ENCODE measurements at regions not wholly inside any gene's neighbourhood (a gene's known extent, or its start where the extent isn't known, plus 50 kb on each side); places are given as distances from the start of the nearest gene placed in this dataset.
"Not testable (repeated sequence)": the region's sequence is repeated elsewhere in the genome, so short reads cannot be mapped to it uniquely, and the experiment has no call there.

DNA sequence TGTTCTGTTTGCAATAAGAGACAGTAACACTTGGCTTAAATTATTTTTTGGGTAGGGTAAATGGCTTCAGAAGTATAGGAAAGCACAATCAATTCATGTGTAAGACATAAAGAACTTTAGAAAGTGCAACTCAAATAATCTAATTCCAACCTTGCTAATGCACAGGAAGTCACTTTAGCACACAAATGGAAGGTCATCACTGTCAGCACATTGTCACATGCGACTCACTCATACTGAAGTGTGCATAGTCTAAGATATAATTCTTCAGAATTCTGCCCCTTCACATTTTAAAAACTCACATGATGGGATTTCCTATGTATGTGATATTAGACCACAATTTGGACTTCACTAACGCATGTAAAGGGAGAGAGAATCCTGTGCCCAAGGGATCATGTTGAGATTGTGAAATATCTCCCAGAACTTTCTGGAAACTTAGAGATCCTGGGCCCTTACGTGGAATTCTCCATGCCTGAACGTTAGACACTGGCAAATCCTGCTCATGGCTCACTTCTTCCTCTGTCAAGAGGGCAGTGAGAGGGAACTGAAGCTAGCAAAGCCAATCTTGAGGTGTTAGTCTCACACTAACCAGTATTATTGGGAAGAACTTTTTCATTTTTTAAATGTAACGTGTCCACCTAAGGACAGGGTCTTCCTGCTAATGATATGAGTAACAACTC lies 403.2 kb upstream of the PTGER4 start:
- no peak for DNase-seq

DNA sequence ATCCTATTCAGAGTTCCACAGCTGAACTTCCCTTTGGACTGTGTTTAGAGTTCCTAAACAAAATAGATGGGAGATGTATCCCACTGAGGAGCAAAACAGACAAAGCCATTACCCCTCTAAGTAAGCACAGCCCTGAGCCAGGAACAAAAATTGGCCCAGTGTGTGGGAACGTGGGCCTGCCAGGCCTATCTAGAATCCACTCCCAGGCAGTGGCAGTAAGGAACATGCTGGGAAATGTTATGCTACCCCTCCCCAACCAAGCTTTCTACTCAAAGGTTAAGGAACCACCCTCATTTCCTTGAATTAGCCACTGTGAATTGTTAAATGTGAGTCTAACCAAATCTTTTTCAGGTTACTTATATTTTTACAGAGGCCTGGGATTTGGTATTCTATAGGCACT lies 405.1 kb upstream of the PTGER4 start:
- DNase-seq: no peak

DNA sequence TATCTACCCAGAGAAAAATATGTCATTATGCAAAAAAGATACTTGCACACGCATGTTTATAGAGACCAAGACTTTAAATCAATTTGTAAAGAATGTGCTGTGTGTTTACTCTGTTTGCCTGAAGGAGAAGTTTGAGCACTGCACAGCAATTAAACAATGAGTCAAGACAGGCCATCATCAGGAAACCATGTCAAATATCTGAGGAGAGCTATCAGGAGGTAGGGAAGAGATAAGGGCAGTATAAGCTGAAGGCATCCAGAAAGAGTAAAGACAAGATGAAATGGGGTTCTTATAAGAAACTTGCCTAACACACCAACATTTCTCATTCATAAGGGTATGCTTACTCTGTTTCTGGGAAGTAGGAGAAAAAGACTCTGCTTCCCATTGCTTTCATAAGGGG lies 405.8 kb upstream of the PTGER4 start:
- DNase-seq: no peak

DNA sequence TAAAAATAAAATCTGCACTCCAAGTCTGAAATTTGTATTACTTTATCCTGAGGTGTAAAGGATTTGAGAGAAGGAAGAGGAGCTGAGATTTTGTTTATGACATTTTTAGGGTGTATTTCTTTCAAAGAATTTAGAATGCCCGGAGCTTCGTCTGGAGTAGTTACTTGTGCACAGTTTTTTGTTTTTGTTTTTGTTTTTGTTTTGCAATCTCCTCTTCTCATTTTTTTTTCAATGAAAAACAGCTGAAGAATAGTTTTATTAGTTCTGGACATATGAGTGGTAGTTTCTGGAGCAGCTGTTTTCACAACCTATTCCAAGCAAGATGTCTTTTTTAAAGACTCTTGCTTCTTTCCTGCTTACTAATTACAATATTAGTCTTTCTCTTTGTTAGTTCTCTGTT lies 408.2 kb upstream of the PTGER4 start:
- DNase-seq: no peak

DNA sequence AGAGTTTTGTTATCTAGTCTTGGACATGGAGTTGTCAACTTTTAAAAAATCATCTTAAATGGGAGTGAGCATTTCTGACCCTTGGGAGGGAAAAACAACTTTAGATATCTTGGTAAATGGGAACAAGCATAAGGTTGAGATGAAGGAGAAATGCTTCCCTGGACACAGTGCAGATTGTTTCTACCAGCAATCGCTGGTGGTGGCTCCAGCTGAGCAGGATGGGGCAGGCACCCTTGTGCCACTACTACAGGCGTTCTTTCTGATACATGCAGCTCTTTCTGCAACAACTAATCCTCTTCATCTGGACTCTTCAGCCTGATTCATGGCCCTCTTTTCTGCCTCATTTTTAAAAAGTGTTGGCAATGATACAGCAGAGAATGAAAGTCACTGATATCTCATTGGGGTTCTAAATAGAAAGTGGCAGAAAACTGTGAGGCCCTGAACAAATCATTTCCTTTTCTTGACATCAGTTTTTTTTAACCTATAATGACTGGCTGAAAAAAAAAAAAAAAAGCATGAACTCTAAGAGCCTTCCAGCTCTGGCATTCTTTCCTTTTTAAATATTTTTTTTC lies 409.4 kb upstream of the PTGER4 start:
- no peak for DNase-seq

DNA sequence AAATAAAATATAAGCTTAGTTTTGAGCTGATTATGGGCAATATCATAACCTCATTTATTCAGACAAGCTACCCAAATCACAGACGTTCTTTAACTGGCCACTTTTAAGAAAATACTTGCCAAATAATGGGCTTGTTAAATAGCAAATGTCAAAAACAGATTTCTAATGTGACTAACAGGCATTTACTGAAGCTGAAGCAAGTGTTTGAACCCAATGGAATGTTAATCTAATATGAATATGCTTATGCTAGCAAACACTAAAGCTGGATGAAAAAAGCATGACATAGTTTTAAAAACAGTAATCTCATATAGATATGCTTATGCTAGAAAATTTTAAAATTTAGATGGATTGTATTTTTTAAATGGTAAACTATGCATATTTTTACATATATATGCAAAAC lies 411.6 kb upstream of the PTGER4 start:
- DNase-seq: no peak

DNA sequence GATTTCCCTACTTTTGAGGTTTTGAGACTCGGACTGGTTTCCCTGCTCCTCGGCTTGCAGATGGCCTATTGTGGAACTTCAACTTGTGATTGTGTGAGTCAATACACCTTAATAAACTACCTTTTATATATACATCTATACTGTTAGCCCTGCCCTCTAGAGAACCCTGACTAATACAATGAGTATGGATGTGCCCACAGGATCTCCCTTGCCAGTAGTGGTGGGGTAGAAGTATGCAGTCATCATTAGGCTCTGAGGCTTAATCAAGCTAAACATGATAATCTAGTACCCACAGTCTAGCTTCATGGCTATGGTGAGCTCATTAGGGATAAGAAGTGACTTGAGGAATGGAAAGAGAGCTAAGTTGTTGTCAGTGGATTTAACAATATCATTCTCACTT lies 412.8 kb upstream of the PTGER4 start:
- no peak for DNase-seq

DNA sequence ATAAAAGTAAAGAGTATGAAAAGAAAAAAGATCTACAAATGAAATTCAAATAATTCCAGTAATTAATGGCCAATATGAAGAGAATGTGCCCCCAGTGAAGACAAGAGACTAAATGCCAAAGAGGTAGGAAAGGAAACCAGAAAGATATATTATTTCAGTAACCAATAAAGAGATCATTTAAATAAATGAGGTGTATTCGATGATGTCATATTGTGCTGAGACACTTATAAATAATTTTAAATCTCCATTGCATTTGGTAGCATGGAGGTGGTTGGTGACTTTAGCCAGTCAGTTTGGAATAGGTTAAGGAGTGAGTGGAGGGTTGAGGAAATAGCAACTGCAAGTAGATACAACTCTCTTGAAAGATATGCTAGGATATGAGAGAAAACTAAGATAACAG lies 417.7 kb upstream of the PTGER4 start:
- no peak for DNase-seq

DNA sequence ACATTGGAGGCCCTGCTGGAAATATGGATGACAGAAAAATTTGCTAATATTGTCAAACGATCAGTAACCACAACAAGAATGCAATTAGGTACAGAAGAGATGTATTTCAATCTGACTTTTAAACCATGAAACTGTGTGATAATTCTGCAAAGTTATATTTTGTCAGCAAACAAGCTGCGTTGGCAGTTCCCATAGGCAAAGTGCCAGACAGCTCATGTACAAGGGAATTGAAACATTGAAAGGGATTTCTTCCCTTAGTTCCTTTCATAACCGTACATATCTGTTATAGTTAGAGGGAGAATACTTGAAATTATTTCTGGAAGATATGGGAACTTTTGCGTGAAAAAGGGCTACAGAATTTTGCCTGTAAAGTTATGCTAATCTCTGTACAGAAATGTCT lies 419.4 kb upstream of the PTGER4 start:
- DNase-seq: no peak

DNA sequence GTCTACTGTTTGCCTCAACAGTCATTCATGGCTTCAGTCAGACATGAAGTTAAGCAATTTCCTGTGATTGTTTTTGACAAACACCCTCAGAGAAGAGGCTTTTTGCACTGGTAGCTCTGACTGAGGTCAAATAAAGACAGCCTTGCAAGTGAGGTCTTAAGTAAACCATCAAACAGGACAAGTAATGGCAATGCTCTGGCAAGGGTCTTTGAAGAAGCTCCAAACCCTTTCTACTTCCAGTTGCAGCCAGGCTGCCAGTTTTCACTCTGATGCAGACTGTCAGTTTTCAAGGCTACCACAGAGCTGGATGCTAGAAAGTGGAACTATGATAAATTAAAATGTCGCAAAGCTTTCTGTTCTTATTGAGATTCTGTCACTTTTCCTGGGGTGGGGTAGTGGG lies 421.5 kb upstream of the PTGER4 start:
- DNase-seq: no peak

DNA sequence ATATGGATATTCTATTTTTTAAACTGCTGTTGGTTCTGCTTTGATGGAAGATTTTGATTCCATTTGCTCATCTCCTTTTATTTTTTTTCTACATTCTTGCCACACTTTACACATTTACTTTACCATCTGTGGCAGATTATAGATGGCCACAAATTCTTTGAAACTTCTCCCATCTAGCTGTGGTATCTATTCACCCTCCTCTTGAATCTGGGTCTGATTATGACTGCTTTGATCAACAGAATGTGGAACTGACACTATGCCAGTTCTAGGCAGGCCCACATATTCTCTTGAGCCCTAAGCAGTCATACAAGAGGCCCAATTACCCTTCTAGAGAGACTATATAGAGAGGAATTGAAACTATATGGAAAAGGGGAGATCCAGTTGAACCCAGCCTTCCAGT lies 439.0 kb upstream of the PTGER4 start:
- DNase-seq: no peak

DNA sequence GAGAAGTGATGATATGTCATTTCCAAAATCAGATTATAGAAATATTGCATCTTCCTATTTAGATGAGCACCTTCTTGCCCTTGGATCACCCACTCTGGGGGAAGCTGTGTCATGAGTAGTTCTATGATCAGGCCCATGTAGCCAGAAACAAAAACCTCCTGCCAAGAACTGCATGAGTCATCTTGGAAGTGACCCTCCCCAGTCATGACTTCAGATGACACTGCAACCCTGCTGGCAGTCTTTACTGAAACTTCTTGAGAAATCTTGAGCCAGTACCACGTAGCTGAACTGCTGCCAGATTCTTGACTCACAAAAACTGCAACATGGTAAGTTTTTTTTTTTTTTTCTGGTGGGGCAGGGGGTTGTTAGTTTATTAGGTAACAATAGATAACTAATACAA lies 439.6 kb upstream of the PTGER4 start:
- DNase-seq: peak; percentile 35

DNA sequence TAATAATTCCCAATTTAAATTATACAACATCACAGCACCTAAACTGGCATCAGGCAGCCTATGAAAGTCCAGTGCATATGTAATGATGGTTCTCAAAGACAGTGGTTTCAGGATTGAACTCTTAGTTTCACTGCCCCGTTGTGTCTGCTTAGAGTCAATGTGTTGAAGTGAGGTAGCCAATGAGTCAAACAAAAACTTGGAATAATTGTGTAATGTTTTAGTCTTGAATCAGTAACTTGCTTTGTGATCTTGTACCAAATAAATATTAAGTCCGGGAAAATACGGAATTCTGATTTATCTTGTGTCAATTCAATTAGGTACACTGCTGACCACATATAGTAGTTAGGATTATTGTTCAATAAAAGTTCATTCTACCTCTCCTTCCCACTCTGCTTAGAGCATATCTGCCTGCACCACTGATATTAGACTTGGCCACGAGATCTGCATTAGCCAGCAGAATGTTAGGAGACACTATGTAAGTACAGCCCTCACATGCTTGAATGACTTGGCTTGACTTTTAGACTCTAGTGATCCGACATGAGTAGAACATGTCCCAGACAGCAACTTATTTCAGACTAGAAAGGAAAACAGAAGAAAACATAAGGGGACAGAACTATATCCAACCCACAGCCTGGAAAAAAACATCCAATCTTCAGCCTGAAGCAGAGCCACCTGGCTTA lies 441.5 kb upstream of the PTGER4 start:
- no peak for DNase-seq

DNA sequence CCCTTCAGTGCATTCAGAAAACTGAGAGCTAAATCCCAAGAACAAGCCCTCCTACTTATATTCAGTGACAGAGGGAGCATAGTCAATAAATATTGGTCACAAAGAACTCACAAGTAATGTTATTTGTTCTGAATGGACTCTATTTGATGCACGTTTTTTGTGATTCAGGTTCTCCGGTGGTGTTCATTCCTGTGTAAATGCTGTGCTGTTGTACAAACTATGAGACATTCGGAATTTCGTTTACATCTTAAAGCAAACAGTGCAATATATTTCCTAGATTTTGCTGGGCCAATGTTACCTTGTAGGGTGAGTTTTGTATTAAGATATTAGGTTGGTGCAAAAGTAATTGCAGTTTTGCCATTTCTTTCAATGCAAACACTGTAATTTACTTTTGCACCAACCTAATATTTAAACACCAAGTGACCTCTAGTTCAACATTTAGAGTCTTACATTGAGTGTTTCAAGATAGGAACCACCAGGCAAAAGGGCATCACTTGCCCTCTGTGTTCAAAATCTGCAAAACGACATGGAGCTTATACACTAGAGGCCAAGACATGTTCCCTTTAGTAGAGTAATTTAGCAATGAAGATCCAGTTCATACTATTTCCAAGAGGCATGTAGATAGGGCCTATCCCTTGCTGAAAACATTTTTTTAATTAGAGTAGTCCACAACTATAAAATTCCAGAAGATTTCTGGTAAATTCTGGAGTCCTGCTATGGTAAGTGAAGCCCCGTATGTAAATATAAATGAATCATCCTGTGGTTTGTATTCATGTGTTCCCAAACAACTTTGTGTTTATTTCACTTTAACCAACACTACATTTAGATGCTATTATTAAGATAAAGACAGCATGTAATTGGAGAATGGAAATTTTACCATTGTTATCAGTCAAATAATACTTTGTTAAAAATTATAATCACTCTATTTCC lies 444.0 kb upstream of the PTGER4 start:
- peak; percentile 30 for DNase-seq

DNA sequence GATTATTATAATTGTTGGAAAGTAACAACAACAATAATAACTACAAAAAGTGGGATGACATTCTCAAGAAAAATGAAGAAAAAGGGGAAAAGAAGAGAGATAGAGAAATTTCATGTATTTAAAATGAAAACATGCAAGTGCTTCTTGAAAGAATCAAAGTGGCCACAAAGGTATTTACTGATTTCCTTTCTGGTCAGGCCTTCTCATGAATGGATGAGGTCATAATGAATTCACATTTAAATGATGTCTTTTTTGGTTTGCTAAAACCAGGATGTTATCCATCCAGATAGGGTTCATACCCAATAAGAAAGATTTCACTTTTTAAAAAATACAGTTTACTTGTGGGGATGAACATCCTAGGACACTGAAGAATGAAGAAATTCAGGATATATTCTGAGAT lies 446.4 kb upstream of the PTGER4 start:
- DNase-seq: peak; percentile 54

DNA sequence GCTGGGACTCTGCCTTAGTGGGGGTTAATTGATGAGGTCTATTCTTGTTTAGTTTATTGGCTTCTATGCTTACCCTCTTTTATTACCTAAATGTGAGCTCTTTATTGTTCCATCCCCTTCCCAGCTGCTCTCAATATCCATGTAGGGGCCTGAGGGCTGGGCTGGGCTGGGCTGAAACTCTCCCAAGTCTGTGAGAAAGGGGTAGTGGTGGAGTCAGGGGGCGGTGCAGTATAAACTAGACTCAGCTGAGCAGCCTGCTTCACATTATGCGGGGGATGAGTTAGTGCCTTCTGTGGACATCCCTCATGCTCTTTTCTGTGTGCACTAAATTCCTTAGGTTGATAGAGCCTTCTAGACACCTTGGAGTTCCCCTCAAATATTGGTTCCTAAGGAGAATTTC lies 451.8 kb upstream of the PTGER4 start:
- no peak for DNase-seq

DNA sequence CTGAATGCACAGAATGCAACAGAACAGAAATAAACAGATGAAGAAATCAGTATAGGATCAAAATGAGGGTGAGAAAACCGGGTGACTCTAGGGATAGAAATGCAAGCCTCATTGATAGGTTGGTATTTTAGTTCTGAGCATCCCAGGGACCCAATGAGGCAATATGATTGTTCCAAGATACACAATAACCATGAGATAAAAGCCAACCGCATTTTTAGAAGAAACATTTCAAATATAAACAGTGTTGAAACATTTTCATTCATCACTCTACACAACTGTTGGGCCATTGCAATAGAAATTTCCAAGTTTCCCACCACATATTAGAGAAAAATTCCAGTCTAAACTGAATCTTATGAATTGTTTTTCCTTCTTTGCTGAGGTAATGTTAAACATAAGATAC lies 452.3 kb upstream of the PTGER4 start:
- DNase-seq: peak; percentile 43

DNA sequence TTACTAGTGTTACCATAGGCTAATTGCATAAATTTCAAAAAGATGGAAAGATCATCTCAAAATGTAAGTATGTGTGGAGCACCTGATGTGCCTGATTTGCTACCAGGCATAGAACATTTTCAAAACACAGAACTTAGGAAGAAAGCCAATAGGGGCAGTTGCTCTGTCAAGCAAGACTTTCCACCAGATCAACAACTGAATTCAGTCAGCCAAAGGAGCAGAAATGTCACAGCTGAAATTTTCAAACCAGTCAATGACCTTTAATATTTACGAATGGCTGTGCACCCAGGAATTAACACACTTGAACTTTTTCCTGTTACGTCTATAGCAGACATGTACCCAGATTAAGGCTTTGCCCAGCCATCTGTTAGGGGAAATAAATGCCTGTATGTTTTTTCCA lies 452.8 kb upstream of the PTGER4 start:
- DNase-seq: no peak

DNA sequence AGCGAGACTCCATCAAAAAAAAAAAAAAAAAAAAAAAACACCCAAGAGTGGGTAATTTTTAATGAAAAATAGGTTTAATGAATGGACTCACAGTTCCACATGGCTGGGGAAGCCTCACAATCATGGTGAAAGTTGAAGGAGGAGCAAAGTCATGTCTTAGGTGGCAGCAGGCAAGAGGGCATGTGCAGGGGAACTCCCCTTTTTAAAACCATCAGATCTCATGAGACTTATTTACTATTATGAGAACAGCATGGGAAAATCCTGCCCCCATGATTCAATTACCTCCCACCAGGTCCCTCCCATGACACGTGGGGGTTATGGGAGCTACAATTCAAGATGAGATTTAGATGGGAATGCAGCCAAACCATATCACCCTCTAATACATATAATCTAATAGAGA lies 454.6 kb upstream of the PTGER4 start:
- not testable (repeated sequence) for DNase-seq

DNA sequence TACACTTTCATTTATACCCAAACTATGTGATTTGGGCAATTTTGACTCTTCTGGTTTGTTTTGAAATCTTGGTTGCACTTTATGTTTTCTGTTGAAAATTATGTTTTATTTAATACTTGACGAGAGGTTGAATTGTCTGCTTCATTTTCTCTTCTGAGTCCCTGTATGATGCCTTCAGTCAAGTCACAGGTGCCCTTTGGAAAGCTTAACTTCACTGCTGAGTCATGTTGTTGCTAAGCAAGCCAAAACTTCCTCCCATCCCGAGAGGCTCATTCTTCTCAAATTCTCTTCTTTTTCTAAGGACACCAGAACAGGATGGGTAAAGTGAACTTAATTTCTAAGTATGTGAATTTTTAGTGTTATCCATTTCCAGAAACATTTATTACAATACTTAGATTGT lies 455.3 kb upstream of the PTGER4 start:
- peak; percentile 67 for DNase-seq

DNA sequence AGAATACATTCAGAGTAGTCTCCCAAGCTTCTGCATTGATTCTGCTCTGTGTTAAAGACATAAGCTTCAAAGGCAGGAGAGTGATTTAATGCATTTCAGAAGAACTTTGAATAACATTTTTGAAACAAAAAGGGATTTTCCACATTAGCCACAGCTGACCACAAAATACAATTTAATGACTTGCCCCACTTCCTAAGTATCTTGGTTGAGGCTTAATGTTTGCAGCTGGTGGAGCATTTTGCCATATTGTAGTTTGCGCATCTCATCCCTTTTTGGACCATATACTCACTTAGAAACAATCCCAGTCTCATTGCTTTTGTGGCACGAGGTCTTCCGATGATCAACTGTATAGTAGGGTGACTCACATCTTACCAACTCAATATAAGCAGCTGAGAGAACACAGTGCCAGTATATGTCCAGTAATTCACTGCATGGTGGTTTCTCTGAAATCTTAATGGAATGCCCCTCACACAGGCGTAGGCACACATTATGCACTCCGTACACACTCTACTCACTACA lies 455.8 kb upstream of the PTGER4 start:
- DNase-seq: peak; percentile 95

DNA sequence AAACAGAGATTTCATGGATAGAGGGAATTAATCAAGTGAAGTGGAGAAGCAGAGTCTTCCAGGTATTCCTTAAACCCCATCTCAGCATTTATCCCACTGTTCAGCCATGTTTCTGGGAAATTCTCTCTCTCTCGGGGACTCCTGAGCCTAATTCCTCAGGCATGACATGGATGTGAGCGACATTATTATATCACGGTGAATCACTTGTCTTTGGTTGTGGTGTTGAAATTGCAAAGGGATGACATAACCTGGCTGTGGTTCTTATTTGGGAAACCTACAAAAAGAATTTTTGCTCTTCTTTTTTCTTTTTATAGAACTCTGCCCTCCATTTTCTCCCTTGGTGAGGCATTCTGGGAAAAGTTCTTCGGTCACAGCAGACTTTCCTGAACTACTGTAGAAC lies 457.9 kb upstream of the PTGER4 start:
- peak; percentile 90 for DNase-seq

DNA sequence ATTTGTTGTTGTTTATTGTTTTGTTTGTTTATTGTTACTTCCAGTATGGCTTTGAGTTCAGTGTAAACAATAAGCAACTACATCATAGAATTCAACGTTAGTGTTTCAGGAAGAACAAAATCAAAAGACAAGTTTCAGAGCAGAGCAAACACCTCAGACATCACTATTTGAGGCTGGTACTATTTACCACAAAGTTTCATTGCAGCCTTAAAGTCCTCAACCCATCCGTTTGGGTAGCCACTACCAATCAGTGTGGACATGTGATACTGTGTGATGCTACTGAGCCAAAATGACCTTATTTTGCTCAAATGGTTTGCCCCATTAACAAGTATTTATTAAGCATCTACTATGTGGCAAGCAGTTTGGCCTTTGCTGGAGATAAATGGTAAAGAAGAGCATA lies 458.5 kb upstream of the PTGER4 start:
- no peak for DNase-seq

Measured in HCEC 1CT (cell line).